ENCODE measurements at regions not wholly inside any gene's neighbourhood (a gene's known extent, or its start where the extent isn't known, plus 50 kb on each side); places are given as distances from the start of the nearest gene placed in this dataset.

DNA sequence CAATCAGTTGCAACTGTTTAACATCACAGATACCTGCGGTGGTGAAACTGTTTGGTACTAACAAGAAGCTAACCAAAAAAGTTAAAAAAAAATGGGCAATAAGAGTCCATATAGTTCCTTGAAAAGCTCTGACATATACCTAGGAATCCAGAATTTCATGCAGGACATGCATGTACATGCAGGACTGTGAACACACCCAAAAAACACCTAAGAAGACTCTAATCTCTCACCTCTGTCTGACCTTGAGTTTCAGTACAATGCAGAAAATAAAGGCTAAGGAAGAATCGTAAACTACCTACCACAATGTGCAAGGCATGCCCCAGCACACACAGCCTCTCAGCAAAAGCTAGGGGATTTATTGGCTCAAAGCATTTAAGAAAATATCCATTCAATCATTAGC lies 110.7 kb upstream of the GOLGA8J start:
- no peak for TF ChIP-seq POLR2A (IDR thresholded peaks at IDR 0.05)
- TF ChIP-seq, protein P1, sequence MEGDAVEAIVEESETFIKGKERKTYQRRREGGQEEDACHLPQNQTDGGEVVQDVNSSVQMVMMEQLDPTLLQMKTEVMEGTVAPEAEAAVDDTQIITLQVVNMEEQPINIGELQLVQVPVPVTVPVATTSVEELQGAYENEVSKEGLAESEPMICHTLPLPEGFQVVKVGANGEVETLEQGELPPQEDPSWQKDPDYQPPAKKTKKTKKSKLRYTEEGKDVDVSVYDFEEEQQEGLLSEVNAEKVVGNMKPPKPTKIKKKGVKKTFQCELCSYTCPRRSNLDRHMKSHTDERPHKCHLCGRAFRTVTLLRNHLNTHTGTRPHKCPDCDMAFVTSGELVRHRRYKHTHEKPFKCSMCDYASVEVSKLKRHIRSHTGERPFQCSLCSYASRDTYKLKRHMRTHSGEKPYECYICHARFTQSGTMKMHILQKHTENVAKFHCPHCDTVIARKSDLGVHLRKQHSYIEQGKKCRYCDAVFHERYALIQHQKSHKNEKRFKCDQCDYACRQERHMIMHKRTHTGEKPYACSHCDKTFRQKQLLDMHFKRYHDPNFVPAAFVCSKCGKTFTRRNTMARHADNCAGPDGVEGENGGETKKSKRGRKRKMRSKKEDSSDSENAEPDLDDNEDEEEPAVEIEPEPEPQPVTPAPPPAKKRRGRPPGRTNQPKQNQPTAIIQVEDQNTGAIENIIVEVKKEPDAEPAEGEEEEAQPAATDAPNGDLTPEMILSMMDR (IDR thresholded peaks at IDR 0.05): no peak
